ENCODE measurements at regions not wholly inside any gene's neighbourhood (a gene's known extent, or its start where the extent isn't known, plus 50 kb on each side); places are given as distances from the start of the nearest gene placed in this dataset.

GRCh38 chr1:187617776-187618175 lies 789.0 kb downstream of the PLA2G4A start:
- H3K36me3 ChIP-seq (ENCODE audit: insufficient read depth, low read length) = no peaks in the 10 kb centered on the region
- no peaks in the 10 kb centered on the region for H3K27me3 ChIP-seq (ENCODE audit: control insufficient read depth, insufficient read depth, low read length)
- no peaks in the 10 kb centered on the region for H3K4me1 ChIP-seq (ENCODE audit: control insufficient read depth, insufficient read depth, low read length)
- no peak overlapping the region for H3K9ac ChIP-seq (ENCODE audit: low read depth, low read length)
- no peak overlapping the region for H3K4me3 ChIP-seq (ENCODE audit: low read length)
- no peak overlapping the region for H3K4me2 ChIP-seq (ENCODE audit: low read length)
- H3K9me3 ChIP-seq (replicated peaks; ENCODE audit: low read length) = no peaks in the 10 kb centered on the region

GRCh38 chr1:187619175-187619574 lies 790.4 kb downstream of the PLA2G4A start:
- Histone ChIP-seq H3K9me3 (replicated peaks; ENCODE audit: low read length) (no peaks in the 10 kb centered on the region), H3K27me3 (ENCODE audit: control insufficient read depth, insufficient read depth, low read length) (no peaks in the 10 kb centered on the region), H3K36me3 (ENCODE audit: insufficient read depth, low read length) (no peaks in the 10 kb centered on the region), H3K4me1 (ENCODE audit: control insufficient read depth, insufficient read depth, low read length) (no peaks in the 10 kb centered on the region), H3K4me2 (ENCODE audit: low read length) (no peak overlapping the region), H3K4me3 (ENCODE audit: low read length) (no peak overlapping the region), H3K9ac (ENCODE audit: low read depth, low read length) (no peak overlapping the region)

- no peaks in the 10 kb centered on the region for H3K9me3 ChIP-seq (replicated peaks; ENCODE audit: low read length)
- H3K4me1 ChIP-seq (ENCODE audit: control insufficient read depth, insufficient read depth, low read length) = no peaks in the 10 kb centered on the region
- H3K4me3 ChIP-seq (ENCODE audit: low read length) = no peak overlapping the region
- H3K27me3 ChIP-seq (ENCODE audit: control insufficient read depth, insufficient read depth, low read length) = no peaks in the 10 kb centered on the region
- H3K36me3 ChIP-seq (ENCODE audit: insufficient read depth, low read length) = no peaks in the 10 kb centered on the region
- H3K4me2 ChIP-seq (ENCODE audit: low read length) = no peak overlapping the region
- no peak overlapping the region for H3K9ac ChIP-seq (ENCODE audit: low read depth, low read length)
Observed at GRCh38 chr1:187621951-187622350, 793.2 kb downstream of the PLA2G4A start.

GRCh38 chr1:187622545-187622944 lies 793.8 kb downstream of the PLA2G4A start:
- Histone ChIP-seq H3K9ac (ENCODE audit: low read depth, low read length) (no peak overlapping the region), H3K36me3 (ENCODE audit: insufficient read depth, low read length) (no peaks in the 10 kb centered on the region), H3K4me2 (ENCODE audit: low read length) (no peak overlapping the region), H3K9me3 (replicated peaks; ENCODE audit: low read length) (no peaks in the 10 kb centered on the region), H3K27me3 (ENCODE audit: control insufficient read depth, insufficient read depth, low read length) (no peaks in the 10 kb centered on the region), H3K4me3 (ENCODE audit: low read length) (no peak overlapping the region), H3K4me1 (ENCODE audit: control insufficient read depth, insufficient read depth, low read length) (no peaks in the 10 kb centered on the region)

GRCh38 chr1:187624812-187625545 lies 796.2 kb downstream of the PLA2G4A start:
- no peak overlapping the region for H3K4me3 ChIP-seq (ENCODE audit: low read length)
- H3K36me3 ChIP-seq (ENCODE audit: insufficient read depth, low read length) = no peaks in the 10 kb centered on the region
- H3K9ac ChIP-seq (ENCODE audit: low read depth, low read length) = no peak overlapping the region
- no peak overlapping the region for H3K4me2 ChIP-seq (ENCODE audit: low read length)
- H3K4me1 ChIP-seq (ENCODE audit: control insufficient read depth, insufficient read depth, low read length) = no peaks in the 10 kb centered on the region
- no peaks in the 10 kb centered on the region for H3K27me3 ChIP-seq (ENCODE audit: control insufficient read depth, insufficient read depth, low read length)
- H3K9me3 ChIP-seq (replicated peaks; ENCODE audit: low read length) = no peaks in the 10 kb centered on the region

GRCh38 chr1:187626056-187626455 lies 797.3 kb downstream of the PLA2G4A start:
- no peak overlapping the region for H3K4me3 ChIP-seq (ENCODE audit: low read length)
- no peaks in the 10 kb centered on the region for H3K27me3 ChIP-seq (ENCODE audit: control insufficient read depth, insufficient read depth, low read length)
- H3K36me3 ChIP-seq (ENCODE audit: insufficient read depth, low read length) = no peaks in the 10 kb centered on the region
- H3K4me2 ChIP-seq (ENCODE audit: low read length) = no peak overlapping the region
- H3K9me3 ChIP-seq (replicated peaks; ENCODE audit: low read length) = no peaks in the 10 kb centered on the region
- H3K9ac ChIP-seq (ENCODE audit: low read depth, low read length) = no peak overlapping the region
- no peaks in the 10 kb centered on the region for H3K4me1 ChIP-seq (ENCODE audit: control insufficient read depth, insufficient read depth, low read length)

- Histone ChIP-seq H3K27me3 (ENCODE audit: control insufficient read depth, insufficient read depth, low read length) (no peaks in the 10 kb centered on the region), H3K4me1 (ENCODE audit: control insufficient read depth, insufficient read depth, low read length) (no peaks in the 10 kb centered on the region), H3K9ac (ENCODE audit: low read depth, low read length) (no peak overlapping the region), H3K36me3 (ENCODE audit: insufficient read depth, low read length) (no peaks in the 10 kb centered on the region), H3K9me3 (replicated peaks; ENCODE audit: low read length) (no peaks in the 10 kb centered on the region), H3K4me2 (ENCODE audit: low read length) (no peak overlapping the region), H3K4me3 (ENCODE audit: low read length) (no peak overlapping the region)
Observed at GRCh38 chr1:187627516-187627915, 798.8 kb downstream of the PLA2G4A start.

GRCh38 chr1:187629075-187629474 lies 800.3 kb downstream of the PLA2G4A start:
- H3K9ac ChIP-seq (ENCODE audit: low read depth, low read length) = no peak overlapping the region
- H3K27me3 ChIP-seq (ENCODE audit: control insufficient read depth, insufficient read depth, low read length) = no peaks in the 10 kb centered on the region
- H3K4me1 ChIP-seq (ENCODE audit: control insufficient read depth, insufficient read depth, low read length) = no peaks in the 10 kb centered on the region
- no peak overlapping the region for H3K4me2 ChIP-seq (ENCODE audit: low read length)
- H3K36me3 ChIP-seq (ENCODE audit: insufficient read depth, low read length) = no peaks in the 10 kb centered on the region
- no peaks in the 10 kb centered on the region for H3K9me3 ChIP-seq (replicated peaks; ENCODE audit: low read length)
- H3K4me3 ChIP-seq (ENCODE audit: low read length) = no peak overlapping the region

- no peaks in the 10 kb centered on the region for H3K27me3 ChIP-seq (ENCODE audit: control insufficient read depth, insufficient read depth, low read length)
- no peak overlapping the region for H3K4me3 ChIP-seq (ENCODE audit: low read length)
- H3K36me3 ChIP-seq (ENCODE audit: insufficient read depth, low read length) = no peaks in the 10 kb centered on the region
- H3K9me3 ChIP-seq (replicated peaks; ENCODE audit: low read length) = no peaks in the 10 kb centered on the region
- H3K4me2 ChIP-seq (ENCODE audit: low read length) = no peak overlapping the region
- H3K4me1 ChIP-seq (ENCODE audit: control insufficient read depth, insufficient read depth, low read length) = no peaks in the 10 kb centered on the region
- H3K9ac ChIP-seq (ENCODE audit: low read depth, low read length) = no peak overlapping the region
Observed at GRCh38 chr1:187630653-187631380, 802.1 kb downstream of the PLA2G4A start.

GRCh38 chr1:187631381-187631675 lies 802.6 kb downstream of the PLA2G4A start:
- H3K4me1 ChIP-seq (ENCODE audit: control insufficient read depth, insufficient read depth, low read length) = no peaks in the 10 kb centered on the region
- H3K4me3 ChIP-seq (ENCODE audit: low read length) = no peak overlapping the region
- no peak overlapping the region for H3K4me2 ChIP-seq (ENCODE audit: low read length)
- H3K36me3 ChIP-seq (ENCODE audit: insufficient read depth, low read length) = no peaks in the 10 kb centered on the region
- H3K9me3 ChIP-seq (replicated peaks; ENCODE audit: low read length) = no peaks in the 10 kb centered on the region
- H3K27me3 ChIP-seq (ENCODE audit: control insufficient read depth, insufficient read depth, low read length) = no peaks in the 10 kb centered on the region
- H3K9ac ChIP-seq (ENCODE audit: low read depth, low read length) = no peak overlapping the region

GRCh38 chr1:187631984-187632383 lies 803.2 kb downstream of the PLA2G4A start:
- Histone ChIP-seq H3K36me3 (ENCODE audit: insufficient read depth, low read length) (no peaks in the 10 kb centered on the region), H3K9ac (ENCODE audit: low read depth, low read length) (no peak overlapping the region), H3K9me3 (replicated peaks; ENCODE audit: low read length) (no peaks in the 10 kb centered on the region), H3K4me1 (ENCODE audit: control insufficient read depth, insufficient read depth, low read length) (no peaks in the 10 kb centered on the region), H3K4me2 (ENCODE audit: low read length) (no peak overlapping the region), H3K27me3 (ENCODE audit: control insufficient read depth, insufficient read depth, low read length) (no peaks in the 10 kb centered on the region), H3K4me3 (ENCODE audit: low read length) (no peak overlapping the region)

GRCh38 chr1:187634940-187635339 lies 806.2 kb downstream of the PLA2G4A start:
- no peaks in the 10 kb centered on the region for H3K27me3 ChIP-seq (ENCODE audit: control insufficient read depth, insufficient read depth, low read length)
- H3K4me1 ChIP-seq (ENCODE audit: control insufficient read depth, insufficient read depth, low read length) = no peaks in the 10 kb centered on the region
- no peak overlapping the region for H3K4me3 ChIP-seq (ENCODE audit: low read length)
- H3K4me2 ChIP-seq (ENCODE audit: low read length) = no peak overlapping the region
- H3K36me3 ChIP-seq (ENCODE audit: insufficient read depth, low read length) = no peaks in the 10 kb centered on the region
- no peak overlapping the region for H3K9ac ChIP-seq (ENCODE audit: low read depth, low read length)
- no peaks in the 10 kb centered on the region for H3K9me3 ChIP-seq (replicated peaks; ENCODE audit: low read length)
